ENCODE measurements at regions not wholly inside any gene's neighbourhood (a gene's known extent, or its start where the extent isn't known, plus 50 kb on each side); places are given as distances from the start of the nearest gene placed in this dataset.

- DNase-seq: no peak
These were observed 607.0 kb downstream of the DNAJB9 start for GRCh38 chr7:109176661-109177060.

DNA sequence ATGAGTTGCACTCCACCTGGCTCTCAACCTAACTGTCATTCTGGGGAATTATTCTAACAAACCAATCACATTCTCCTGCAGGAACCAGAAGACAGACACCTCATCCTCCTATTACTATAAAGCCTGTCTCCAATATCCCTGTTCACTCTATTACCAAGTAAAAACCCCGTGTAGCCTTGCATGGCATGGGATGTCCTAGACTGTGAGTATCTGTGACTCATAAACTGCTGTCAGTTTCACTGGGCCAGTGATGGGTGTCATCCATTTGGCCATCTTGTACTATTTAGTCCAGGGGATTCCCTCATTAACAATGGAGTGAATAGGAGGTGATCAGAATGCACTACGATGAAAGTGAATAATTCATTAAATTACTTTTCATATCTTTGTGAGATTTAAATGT lies 608.7 kb downstream of the DNAJB9 start:
- no peak for DNase-seq

GRCh38 chr7:109179601-109180000 lies 609.9 kb downstream of the DNAJB9 start:
- no peak for DNase-seq

GRCh38 chr7:109190766-109191398 lies 621.2 kb downstream of the DNAJB9 start:
- DNase-seq: no peak

DNA sequence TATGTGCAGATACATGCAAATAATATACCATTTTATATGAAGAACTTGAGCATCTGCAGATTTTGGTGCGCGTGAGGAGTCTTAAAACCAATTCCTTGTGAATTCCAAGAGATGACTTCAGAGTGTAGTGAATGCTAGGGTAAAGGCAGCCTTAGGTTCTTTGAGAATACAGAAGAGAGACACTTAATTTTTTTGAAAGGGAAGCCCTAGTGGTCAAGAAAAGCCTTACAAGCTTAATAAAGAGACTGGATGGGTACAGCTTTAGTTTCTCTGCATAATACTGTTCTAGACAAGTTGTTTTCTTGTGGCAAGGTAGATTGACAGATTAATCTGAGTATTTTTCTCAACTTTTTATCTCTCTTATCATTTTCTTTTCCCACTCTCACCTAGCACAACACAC lies 636.5 kb downstream of the DNAJB9 start:
- no peak for DNase-seq

- DNase-seq: no peak
These were observed 643.4 kb downstream of the DNAJB9 start for GRCh38 chr7:109213081-109213480.

DNA sequence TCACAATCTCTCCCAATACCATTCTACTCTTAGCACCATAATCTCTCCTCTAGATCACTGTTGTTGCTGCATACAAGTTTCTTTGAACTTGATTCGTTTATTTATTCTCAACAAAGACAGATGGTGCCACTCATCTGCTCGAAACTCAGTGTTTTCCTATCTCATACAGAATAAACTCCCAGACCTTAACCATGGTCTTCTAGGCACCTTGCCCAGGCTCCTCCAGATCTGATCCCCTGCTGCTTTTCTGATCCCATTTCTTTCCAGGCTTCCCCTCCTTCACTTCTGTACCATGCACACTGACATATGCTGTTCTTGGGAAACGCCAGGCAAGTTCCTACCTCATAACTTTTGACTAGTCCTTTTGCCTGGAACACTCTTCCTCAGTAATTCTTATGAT lies 645.7 kb downstream of the DNAJB9 start:
- no peak for DNase-seq

DNA sequence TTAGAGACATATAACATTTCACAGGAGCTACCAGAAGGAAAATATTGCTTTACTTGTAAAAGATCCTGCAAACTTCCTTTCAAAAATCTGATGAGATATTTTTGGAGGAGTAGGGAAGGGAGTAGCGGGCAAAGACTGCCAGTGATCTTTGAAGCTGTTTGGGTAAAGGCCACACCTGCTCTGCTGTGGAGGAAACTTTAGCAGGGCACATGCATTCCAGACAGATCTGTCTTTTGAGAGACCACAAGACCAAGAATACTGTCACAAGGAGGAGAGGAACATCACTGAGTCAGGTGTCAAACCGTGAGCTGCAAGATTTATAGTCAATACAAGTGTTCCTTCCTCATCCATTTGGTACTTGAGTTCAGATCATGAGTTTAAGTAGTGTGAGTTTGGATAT lies 654.4 kb downstream of the DNAJB9 start:
- DNase-seq: no peak

GRCh38 chr7:109226699-109227098 lies 657.0 kb downstream of the DNAJB9 start:
- no peak for DNase-seq

DNA sequence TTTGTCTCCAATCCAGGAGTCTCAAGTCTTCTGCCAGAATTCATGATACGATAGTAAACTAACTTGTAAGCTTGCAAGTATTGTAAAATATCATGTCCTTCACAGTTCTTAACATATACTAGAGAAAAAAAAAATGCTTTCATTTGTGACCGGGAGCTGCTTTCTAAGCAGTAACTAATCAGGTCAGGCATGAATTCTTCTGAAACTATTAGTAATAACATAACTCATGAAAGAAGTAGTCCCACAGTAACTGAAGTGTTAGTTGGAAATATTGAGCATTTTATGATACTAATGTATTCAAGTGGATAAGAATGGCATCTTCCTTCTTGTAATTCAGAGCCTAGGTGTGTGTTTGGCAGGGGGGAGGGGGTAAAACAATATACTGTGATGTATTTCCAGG lies 665.6 kb downstream of the DNAJB9 start:
- DNase-seq: no peak

GRCh38 chr7:109246330-109247077 lies 676.8 kb downstream of the DNAJB9 start:
- DNase-seq: no peak

DNA sequence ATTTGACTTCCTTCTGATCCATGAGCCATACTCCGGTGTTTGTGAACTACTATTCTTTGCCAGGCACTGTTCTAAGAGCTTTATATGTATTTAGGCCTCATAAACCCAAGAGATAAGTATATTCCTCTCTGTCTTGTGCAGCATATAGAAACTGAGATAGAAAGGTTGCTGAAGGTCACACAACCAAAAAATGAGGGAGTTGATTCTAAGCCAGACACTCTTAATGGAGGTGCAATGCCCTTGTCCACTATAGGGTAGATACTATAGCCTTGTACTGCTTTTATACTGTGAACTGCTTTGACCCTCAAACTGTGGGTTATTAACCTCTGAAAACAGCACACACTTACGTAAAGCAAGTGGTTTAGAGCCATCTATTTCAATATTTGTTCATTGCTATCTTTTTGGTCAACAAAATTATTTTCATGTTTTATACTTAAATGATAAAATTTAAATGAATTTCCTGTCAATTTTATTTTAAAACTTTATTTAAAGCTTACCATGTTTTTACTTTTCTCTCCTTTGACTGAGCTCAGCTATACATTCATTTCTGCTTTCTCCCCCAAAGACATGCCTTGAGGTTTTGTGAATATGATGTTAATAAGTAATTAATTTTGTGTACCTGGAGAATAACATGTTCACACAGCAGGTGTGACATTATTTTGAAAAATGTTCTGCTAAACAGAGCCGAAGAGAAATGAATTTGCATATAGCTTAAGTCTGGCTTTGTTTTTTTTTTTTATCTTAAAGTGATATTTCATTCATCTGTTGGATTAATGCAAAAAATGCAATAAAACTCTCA lies 687.3 kb downstream of the DNAJB9 start:
- DNase-seq: no peak

DNA sequence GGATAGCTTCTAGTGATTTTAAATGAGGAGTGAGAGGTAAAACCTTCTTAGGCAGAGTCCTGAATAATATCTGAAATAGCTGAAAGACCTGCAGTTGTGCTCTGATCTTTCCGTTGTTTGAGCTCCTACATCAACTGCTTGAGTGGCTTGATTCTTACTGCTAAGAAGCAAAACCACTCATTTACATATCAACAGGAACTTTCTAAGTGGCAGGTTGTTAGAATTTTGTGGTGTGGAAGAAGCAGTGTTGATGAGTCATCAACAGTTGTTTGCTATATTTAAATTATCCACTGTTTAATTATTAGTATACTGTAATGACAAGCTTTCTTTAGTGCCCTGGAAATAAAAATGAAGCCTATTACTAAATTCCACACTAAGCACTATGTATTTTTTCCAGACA lies 689.5 kb downstream of the DNAJB9 start:
- no peak for DNase-seq

DNA sequence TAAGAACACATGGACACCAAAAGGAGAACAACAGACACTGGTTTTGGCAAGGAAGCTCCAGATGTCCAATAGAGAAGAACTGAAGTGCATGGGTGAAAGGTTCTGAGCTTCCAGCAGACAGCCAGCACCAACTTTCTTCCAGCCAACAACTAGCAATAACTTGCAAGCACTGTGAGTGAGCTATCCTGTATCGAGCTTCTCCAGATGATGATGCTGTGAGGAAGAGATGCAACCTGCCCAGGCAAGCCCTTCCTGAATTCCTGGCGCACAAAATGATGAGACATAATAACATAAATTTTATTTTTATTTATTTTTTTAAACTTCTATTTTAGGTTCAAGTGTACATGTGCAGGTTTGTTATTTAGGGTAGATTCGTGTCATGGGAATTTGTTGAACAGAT lies 692.1 kb downstream of the DNAJB9 start:
- no peak for DNase-seq

GRCh38 chr7:109266610-109267009 lies 696.9 kb downstream of the DNAJB9 start:
- DNase-seq: no peak

GRCh38 chr7:109276348-109276747 lies 706.7 kb downstream of the DNAJB9 start:
- DNase-seq: no peak

GRCh38 chr7:109282726-109283125 lies 713.1 kb downstream of the DNAJB9 start:
- DNase-seq: no peak

GRCh38 chr7:109284943-109285342 lies 715.3 kb downstream of the DNAJB9 start:
- no peak for DNase-seq

DNA sequence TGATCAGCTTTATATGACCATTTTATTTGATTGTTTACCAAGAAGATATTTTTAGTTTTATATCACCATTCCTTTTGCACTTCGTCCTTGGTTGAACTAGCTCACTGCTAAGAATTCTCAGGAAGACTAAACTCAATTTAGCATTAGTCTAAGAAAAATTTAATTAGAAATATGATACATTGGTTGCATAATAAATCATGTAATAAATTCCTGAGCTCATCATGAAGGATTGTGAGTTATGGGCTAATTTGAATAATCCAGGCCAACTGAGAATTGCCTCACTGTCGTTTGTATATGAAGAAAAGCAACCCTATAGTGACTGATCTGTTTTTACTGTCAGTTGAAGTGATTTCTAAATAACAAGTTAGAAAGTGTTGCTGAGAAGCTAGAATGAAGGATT lies 725.5 kb downstream of the DNAJB9 start:
- DNase-seq: no peak

GRCh38 chr7:109308816-109309215 lies 739.1 kb downstream of the DNAJB9 start:
- DNase-seq: no peak

DNA sequence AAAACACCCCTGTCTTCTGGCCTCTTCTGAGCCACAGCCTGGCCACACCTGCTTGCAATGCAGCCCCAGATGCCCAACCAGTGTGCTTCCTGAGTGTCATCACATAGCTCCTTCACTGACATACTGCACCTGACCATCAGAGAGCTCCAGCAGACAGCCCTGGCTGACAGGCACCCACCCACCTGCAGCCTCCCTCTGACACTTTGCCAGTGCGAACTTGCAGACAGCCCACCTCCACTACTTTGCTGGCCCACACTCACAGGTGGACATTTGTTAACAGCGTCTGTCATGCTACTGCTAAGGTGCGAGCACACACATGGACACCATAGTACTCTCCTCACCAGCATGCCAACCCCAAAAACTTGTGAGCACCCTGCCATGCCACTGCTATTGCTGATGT lies 740.1 kb downstream of the DNAJB9 start:
- no peak for DNase-seq

DNA sequence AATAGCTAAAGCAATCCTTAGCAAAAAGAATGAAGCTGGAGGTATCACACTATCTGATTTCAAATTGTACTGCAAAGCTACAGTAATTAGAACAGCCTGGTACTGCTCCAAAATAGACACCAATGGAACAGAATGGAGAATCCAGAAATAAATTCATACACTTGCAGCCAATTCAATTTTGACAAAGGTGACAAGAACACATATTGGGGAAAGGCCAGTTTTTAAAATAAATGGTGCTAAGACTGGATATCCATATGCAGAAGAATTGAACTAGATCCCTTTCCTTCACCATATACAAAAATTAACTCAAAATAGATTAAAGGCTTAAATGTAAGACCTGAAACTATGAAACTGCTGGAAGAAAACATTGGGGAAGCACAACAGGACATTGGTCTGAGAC lies 748.5 kb downstream of the DNAJB9 start:
- no peak for DNase-seq

- DNase-seq: no peak
These were observed 753.2 kb downstream of the DNAJB9 start for GRCh38 chr7:109322833-109323232.

GRCh38 chr7:109331423-109331822 lies 761.7 kb downstream of the DNAJB9 start:
- DNase-seq: no peak
